ENCODE measurements at regions not wholly inside any gene's neighbourhood (a gene's known extent, or its start where the extent isn't known, plus 50 kb on each side); places are given as distances from the start of the nearest gene placed in this dataset.

DNA sequence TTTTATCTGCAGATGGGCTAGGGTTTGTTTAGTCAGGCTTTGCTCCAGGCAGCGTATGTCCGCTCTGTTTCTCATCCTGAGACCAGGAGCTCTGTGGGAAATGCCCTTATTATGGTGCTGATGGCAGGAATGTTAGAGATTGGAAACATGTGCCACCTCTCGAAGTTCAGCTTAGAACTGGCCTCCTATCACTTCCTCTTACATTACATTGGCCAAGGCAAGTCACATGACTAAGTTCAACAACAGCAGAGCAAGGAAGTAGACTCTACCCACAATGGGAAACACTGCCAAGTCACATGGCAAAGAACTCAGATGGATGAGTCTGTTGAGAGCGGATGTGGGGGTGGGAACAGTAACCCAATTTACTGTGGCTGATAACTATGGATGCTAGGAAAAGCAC lies 161.9 kb upstream of the WSCD2 start:
- TF ChIP-seq TCF12 (IDR thresholded peaks at IDR 0.05; ENCODE audit: low read depth) (no peak), EP300 (IDR thresholded peaks at IDR 0.05; ENCODE audit: borderline replicate concordance) (no peak), EGR1 (IDR thresholded peaks at IDR 0.05) (no peak), CEBPB (IDR thresholded peaks at IDR 0.05) (no peak), TAF1 (IDR thresholded peaks at IDR 0.05; ENCODE audit: low read depth) (no peak), YY1 (IDR thresholded peaks at IDR 0.05; ENCODE audit: low read depth) (no peak), TEAD4 (IDR thresholded peaks at IDR 0.05) (no peak)
- TF ChIP-seq, protein P1, sequence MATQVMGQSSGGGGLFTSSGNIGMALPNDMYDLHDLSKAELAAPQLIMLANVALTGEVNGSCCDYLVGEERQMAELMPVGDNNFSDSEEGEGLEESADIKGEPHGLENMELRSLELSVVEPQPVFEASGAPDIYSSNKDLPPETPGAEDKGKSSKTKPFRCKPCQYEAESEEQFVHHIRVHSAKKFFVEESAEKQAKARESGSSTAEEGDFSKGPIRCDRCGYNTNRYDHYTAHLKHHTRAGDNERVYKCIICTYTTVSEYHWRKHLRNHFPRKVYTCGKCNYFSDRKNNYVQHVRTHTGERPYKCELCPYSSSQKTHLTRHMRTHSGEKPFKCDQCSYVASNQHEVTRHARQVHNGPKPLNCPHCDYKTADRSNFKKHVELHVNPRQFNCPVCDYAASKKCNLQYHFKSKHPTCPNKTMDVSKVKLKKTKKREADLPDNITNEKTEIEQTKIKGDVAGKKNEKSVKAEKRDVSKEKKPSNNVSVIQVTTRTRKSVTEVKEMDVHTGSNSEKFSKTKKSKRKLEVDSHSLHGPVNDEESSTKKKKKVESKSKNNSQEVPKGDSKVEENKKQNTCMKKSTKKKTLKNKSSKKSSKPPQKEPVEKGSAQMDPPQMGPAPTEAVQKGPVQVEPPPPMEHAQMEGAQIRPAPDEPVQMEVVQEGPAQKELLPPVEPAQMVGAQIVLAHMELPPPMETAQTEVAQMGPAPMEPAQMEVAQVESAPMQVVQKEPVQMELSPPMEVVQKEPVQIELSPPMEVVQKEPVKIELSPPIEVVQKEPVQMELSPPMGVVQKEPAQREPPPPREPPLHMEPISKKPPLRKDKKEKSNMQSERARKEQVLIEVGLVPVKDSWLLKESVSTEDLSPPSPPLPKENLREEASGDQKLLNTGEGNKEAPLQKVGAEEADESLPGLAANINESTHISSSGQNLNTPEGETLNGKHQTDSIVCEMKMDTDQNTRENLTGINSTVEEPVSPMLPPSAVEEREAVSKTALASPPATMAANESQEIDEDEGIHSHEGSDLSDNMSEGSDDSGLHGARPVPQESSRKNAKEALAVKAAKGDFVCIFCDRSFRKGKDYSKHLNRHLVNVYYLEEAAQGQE (IDR thresholded peaks at IDR 0.05; ENCODE audit: low read depth): no peak
- TF ChIP-seq, protein P2, sequence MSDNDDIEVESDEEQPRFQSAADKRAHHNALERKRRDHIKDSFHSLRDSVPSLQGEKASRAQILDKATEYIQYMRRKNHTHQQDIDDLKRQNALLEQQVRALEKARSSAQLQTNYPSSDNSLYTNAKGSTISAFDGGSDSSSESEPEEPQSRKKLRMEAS (IDR thresholded peaks at IDR 0.05): no peak
- TF ChIP-seq, protein P3, sequence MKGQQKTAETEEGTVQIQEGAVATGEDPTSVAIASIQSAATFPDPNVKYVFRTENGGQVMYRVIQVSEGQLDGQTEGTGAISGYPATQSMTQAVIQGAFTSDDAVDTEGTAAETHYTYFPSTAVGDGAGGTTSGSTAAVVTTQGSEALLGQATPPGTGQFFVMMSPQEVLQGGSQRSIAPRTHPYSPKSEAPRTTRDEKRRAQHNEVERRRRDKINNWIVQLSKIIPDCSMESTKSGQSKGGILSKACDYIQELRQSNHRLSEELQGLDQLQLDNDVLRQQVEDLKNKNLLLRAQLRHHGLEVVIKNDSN (IDR thresholded peaks at IDR 0.05): no peak

Data from Ishikawa (cell line).